ENCODE measurements at regions not wholly inside any gene's neighbourhood (a gene's known extent, or its start where the extent isn't known, plus 50 kb on each side); places are given as distances from the start of the nearest gene placed in this dataset.

DNA sequence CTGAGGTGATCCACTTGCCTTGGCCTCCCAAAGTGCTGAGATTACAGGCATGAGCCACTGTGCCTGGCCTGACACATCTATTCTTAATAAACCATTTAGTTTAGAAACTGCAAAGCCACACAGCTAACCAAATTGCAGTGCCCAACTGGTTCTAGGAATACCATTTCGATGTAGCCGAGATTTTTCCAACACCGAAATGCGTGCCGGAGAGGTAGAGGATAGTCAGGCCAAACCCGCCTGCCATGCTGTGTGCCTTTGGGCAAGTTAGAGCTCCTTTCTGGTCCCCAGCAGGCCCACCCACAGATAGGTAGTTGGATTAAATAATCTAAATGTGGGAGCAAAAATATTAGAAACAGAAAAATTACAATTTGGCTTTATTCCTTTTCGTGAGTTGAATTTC, 254.4 kb downstream of the FOXD2 start:
- intact Hi-C loops (cut with DNase I): no loop called here
- Histone ChIP-seq H3K36me3 (no peaks in the 10 kb centered on the region), H3K4me3 (no peak overlapping the region), H3K9me3 (no peaks in the 10 kb centered on the region), H3K27ac (no peak overlapping the region), H3K4me1 (no peaks in the 10 kb centered on the region), H3K27me3 (no peaks in the 10 kb centered on the region)
- DNase-seq (no peak), FAIRE-seq (no peak), ATAC-seq (no peak)
- TF ChIP-seq, protein P1, sequence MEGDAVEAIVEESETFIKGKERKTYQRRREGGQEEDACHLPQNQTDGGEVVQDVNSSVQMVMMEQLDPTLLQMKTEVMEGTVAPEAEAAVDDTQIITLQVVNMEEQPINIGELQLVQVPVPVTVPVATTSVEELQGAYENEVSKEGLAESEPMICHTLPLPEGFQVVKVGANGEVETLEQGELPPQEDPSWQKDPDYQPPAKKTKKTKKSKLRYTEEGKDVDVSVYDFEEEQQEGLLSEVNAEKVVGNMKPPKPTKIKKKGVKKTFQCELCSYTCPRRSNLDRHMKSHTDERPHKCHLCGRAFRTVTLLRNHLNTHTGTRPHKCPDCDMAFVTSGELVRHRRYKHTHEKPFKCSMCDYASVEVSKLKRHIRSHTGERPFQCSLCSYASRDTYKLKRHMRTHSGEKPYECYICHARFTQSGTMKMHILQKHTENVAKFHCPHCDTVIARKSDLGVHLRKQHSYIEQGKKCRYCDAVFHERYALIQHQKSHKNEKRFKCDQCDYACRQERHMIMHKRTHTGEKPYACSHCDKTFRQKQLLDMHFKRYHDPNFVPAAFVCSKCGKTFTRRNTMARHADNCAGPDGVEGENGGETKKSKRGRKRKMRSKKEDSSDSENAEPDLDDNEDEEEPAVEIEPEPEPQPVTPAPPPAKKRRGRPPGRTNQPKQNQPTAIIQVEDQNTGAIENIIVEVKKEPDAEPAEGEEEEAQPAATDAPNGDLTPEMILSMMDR (IDR thresholded peaks at IDR 0.05): no peak
- 95% methylated on average over 7 of the region's 7 CpGs for WGBS, 2 donors

DNA sequence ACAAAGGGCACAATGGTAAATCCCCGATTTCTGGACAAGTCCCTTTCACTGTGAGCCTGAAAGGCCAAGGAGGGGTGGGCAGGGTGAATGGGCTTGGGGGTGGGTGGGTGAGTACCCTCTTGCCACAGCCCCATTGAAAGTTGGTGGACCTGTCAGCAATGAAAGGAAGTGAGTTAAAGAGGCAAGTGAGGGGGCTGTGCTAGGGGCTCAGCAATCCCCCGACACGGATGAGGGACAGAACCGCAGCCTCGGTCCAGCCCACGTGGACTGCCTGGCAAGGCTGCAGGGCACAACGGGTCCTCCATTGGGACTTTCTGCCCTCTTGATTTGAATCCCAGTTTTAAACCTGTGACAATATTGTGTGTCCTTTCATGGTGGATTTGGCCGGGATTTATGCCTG, 255.3 kb downstream of the FOXD2 start:
- DNase-seq (no peak), ATAC-seq (no peak), FAIRE-seq (no peak)
- TF ChIP-seq, protein P1 (IDR thresholded peaks at IDR 0.05): no peak
- H3K9me3 ChIP-seq: no peaks in the 10 kb centered on the region
- H3K27me3 ChIP-seq: no peaks in the 10 kb centered on the region
- intact Hi-C loops (cut with DNase I): no loop called here
- no peak overlapping the region for H3K27ac ChIP-seq
- no peak overlapping the region for H3K4me3 ChIP-seq
- 72 to 75% methylated on average over 8 of the region's 8 CpGs for WGBS, 2 donors
- no peaks in the 10 kb centered on the region for H3K4me1 ChIP-seq
- no peaks in the 10 kb centered on the region for H3K36me3 ChIP-seq

DNA sequence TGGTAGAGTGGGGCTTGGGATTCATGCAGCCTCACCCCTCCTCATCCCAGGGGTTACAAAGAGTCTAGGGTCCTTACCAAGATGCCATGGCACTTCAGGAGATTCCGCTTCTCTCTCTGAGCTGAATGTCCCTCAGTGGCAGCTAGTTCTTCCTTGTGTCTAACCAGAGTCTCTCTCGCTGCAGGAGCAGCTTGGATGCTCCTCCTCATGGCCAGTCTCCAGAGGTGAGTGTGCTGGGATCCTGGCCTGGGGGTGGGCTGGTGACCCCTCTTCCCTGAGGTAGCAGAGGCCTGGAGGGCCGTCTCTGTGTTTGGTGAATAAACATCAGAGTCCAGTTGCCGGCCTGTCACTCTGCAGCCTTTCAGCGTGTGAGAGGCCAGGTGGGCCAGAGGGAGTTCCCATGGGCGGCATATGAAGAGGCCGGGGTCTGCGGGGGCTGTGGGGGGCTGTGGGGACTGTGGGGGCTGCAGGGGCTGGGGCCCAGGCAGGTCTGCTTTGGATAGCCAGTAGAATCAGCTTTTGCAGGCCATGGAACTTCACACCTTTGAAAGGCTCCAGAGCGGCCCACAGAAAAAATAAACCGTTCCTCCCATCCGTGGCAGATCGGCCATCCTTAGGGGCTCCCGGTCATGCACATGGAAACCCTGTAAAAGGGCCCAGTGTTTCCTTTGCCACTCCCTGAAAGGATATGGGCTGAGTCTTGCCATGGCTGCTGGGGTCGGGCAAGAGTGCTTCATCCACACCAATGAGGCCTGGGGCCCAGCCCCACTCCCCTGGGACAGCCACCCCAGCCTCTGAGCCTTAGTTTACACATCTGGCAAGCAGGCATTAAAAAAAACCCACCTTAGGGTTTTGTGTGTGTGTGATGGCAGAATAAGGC, 256.4 kb downstream of the FOXD2 start:
- intact Hi-C loops (cut with DNase I): no loop called here
- no peak for FAIRE-seq
- TF ChIP-seq, protein P1 (IDR thresholded peaks at IDR 0.05): no peak
- H3K9me3 ChIP-seq: no peaks in the 10 kb centered on the region
- ATAC-seq: no peak
- DNase-seq: peak in 1 of 6 donors; percentile 2
- H3K4me3 ChIP-seq: no peak overlapping the region
- no peak overlapping the region for H3K27ac ChIP-seq
- 71 to 72% methylated on average over 14 of the region's 14 CpGs for WGBS, 2 donors
- H3K4me1 ChIP-seq: no peaks in the 10 kb centered on the region
- H3K27me3 ChIP-seq: no peaks in the 10 kb centered on the region
- H3K36me3 ChIP-seq: no peaks in the 10 kb centered on the region

DNA sequence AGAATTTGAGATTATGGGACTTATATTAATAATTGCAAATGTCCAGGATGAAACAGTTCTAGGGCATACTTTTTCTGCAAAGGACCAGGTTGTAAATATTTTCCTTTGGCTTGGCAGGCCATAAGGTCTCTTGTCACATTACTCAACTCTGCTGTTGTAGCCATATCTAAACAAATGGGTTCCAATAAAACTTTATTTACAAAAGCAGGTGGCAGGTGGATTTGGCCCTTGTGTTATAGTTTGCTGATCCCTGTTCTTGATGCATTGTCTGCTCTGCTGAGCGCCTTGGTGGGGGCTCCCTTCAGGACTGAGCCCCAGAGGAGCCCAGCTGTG, 258.5 kb downstream of the FOXD2 start:
- Histone ChIP-seq H3K27ac (no peak overlapping the region), H3K4me3 (no peak overlapping the region), H3K9me3 (no peaks in the 10 kb centered on the region), H3K27me3 (no peaks in the 10 kb centered on the region), H3K36me3 (no peaks in the 10 kb centered on the region), H3K4me1 (no peaks in the 10 kb centered on the region)
- 86 to 94% methylated on average over 1 of the region's 1 CpG for WGBS, 2 donors
- FAIRE-seq (no peak), ATAC-seq (no peak), DNase-seq (no peak)
- TF ChIP-seq, protein P1 (IDR thresholded peaks at IDR 0.05): no peak
- intact Hi-C loops (cut with DNase I): no loop called here

DNA sequence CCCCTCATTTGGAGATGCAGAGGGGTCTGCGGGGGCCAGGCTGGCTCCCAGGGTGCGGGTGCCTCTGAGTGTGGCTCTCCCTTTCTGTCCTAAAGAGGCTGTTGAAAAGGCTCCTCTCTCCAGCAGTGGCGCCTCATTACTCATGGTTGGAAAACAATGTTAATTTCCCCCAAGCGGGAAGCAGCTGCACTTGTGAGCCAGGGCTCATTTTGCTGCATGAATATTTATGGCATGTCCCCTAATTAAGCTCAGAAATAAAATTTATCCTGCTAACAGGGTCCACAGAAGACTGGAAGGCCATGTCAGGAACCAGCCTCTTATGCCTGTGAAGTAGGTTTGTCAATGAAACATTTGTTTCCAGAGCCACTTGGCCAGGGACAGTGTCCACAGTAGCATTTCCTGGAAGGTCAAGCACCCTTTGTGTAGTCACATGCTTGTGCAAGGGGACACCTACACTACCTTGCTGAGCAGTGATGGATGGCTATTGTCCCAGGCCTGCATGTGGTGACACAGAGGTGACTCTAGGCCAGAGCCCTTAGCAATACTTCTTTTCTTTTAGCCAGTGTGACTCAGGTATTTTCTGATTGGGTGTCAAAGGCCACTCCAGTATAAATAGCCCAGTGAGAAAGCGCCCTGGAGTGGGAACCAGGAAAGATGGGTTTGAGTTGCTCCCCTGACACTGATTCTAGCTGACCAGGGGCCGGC, 259.0 kb downstream of the FOXD2 start:
- Histone ChIP-seq H3K27me3 (no peaks in the 10 kb centered on the region), H3K4me1 (no peaks in the 10 kb centered on the region), H3K4me3 (no peak overlapping the region), H3K27ac (no peak overlapping the region), H3K36me3 (no peaks in the 10 kb centered on the region), H3K9me3 (no peaks in the 10 kb centered on the region)
- DNase-seq: no peak
- WGBS, 2 donors: 84 to 85% methylated on average over 6 of the region's 6 CpGs
- no peak for FAIRE-seq
- ATAC-seq: peak in 3 of 4 donors; percentile 30 to 56 (median 44)
- TF ChIP-seq, protein P1 (IDR thresholded peaks at IDR 0.05): no peak
- intact Hi-C loops (cut with DNase I): no loop called here

Measured in pancreas (tissue), 10 donors.